Head of caudate nucleus (tissue), 42 donors: ENCODE measurements at regions not wholly inside any gene's neighbourhood (a gene's known extent, or its start where the extent isn't known, plus 50 kb on each side); places are given as distances from the start of the nearest gene placed in this dataset.

Experiments used
- DNase-seq, 42 donors: peaks; one replicate each; pipeline versions ENCODE4 v3.0.0 to v3.0.0-alpha.2; 2020 to 2021; ENCODE audit warnings: mixed read lengths in 7 of 42
- intact Hi-C: fragments of 100-400 bp; cut with DNase I; formaldehyde crosslinking; loops from one replicate; pipeline ENCODE4 v1.15.0; 2022

GRCh38 chr13:48919751-48920150 is 56.0 kb upstream of the FNDC3A start:
- DNase-seq: no peak
- intact Hi-C loops: no loop called here

- no peak for DNase-seq
- intact Hi-C loops: no loop called here
Observed at GRCh38 chr13:48920730-48921129, 55.0 kb upstream of the FNDC3A start.

GRCh38 chr13:48923376-48923775 is 52.3 kb upstream of the FNDC3A start:
- intact Hi-C loops: no loop called here
- no peak for DNase-seq

GRCh38 chr13:48925001-48925400 is 50.7 kb upstream of the FNDC3A start:
- intact Hi-C loops: no loop called here
- no peak for DNase-seq
